ENCODE measurements at regions not wholly inside any gene's neighbourhood (a gene's known extent, or its start where the extent isn't known, plus 50 kb on each side); places are given as distances from the start of the nearest gene placed in this dataset.

GRCh38 chr12:30384976-30385375 lies 310.7 kb downstream of the IPO8 start:
- H3K4me1 ChIP-seq, result no peaks in the 10 kb centered on the region
- no peak overlapping the region for H3K4me3 ChIP-seq
- DNase-seq, result no peak
- no peaks in the 10 kb centered on the region for H3K9me3 ChIP-seq
- TF ChIP-seq CTCF (IDR thresholded peaks at IDR 0.05), result no peak
- no peak for TF ChIP-seq POLR2A (IDR thresholded peaks at IDR 0.05)
- H3K27me3 ChIP-seq, result no peaks in the 10 kb centered on the region
- intact Hi-C loops (cut with DNase I; ENCODE audit: low total_unique reads), result no loop called here
- H3K36me3 ChIP-seq, result no peaks in the 10 kb centered on the region
- H3K27ac ChIP-seq, result no peak overlapping the region

GRCh38 chr12:30378307-30378706 lies 317.4 kb downstream of the IPO8 start:
- intact Hi-C loops (cut with DNase I; ENCODE audit: low total_unique reads), result no loop called here
- no peak overlapping the region for H3K27ac ChIP-seq

GRCh38 chr12:30364822-30365221 lies 330.8 kb downstream of the IPO8 start:
- H3K4me3 ChIP-seq, result no peak overlapping the region
- intact Hi-C loops (cut with DNase I; ENCODE audit: low total_unique reads), result no loop called here
- H3K27me3 ChIP-seq, result no peaks in the 10 kb centered on the region
- TF ChIP-seq POLR2A (IDR thresholded peaks at IDR 0.05) (no peak), CTCF (IDR thresholded peaks at IDR 0.05) (no peak)
- DNase-seq, result no peak
- H3K36me3 ChIP-seq, result no peaks in the 10 kb centered on the region
- no peaks in the 10 kb centered on the region for H3K9me3 ChIP-seq
- H3K27ac ChIP-seq, result no peak overlapping the region
- H3K4me1 ChIP-seq, result no peaks in the 10 kb centered on the region

More at GRCh38 chr12:30378307-30378706, 317.4 kb downstream of the IPO8 start:
- no peaks in the 10 kb centered on the region for H3K36me3 ChIP-seq
- H3K27me3 ChIP-seq, result no peaks in the 10 kb centered on the region
- H3K9me3 ChIP-seq, result no peaks in the 10 kb centered on the region
- H3K4me3 ChIP-seq, result no peak overlapping the region
- no peak for TF ChIP-seq CTCF (IDR thresholded peaks at IDR 0.05)
- no peak for TF ChIP-seq POLR2A (IDR thresholded peaks at IDR 0.05)
- no peak for DNase-seq
- H3K4me1 ChIP-seq, result no peaks in the 10 kb centered on the region

- no peak for TF ChIP-seq POLR2A (IDR thresholded peaks at IDR 0.05)
- no peak for TF ChIP-seq CTCF (IDR thresholded peaks at IDR 0.05)
Observed at GRCh38 chr12:30361145-30361544, 334.5 kb downstream of the IPO8 start.

GRCh38 chr12:30358671-30359070 lies 337.0 kb downstream of the IPO8 start:
- intact Hi-C loops (cut with DNase I; ENCODE audit: low total_unique reads), result no loop called here
- Histone ChIP-seq H3K36me3 (no peaks in the 10 kb centered on the region), H3K27ac (no peak overlapping the region), H3K4me3 (no peak overlapping the region), H3K27me3 (no peaks in the 10 kb centered on the region), H3K9me3 (no peaks in the 10 kb centered on the region), H3K4me1 (no peaks in the 10 kb centered on the region)
- TF ChIP-seq POLR2A (IDR thresholded peaks at IDR 0.05) (no peak), CTCF (IDR thresholded peaks at IDR 0.05) (no peak)
- no peak for DNase-seq

More at GRCh38 chr12:30361145-30361544, 334.5 kb downstream of the IPO8 start:
- Histone ChIP-seq H3K36me3 (no peaks in the 10 kb centered on the region), H3K9me3 (no peaks in the 10 kb centered on the region), H3K27me3 (no peaks in the 10 kb centered on the region), H3K4me1 (no peaks in the 10 kb centered on the region), H3K4me3 (no peak overlapping the region), H3K27ac (no peak overlapping the region)
- no peak for DNase-seq
- intact Hi-C loops (cut with DNase I; ENCODE audit: low total_unique reads), result no loop called here
